KMS-11 (cell line): ENCODE measurements at regions not wholly inside any gene's neighbourhood (a gene's known extent, or its start where the extent isn't known, plus 50 kb on each side); places are given as distances from the start of the nearest gene placed in this dataset.

Source experiments
- H2AFZ ChIP-seq: fragments of 200-600 bp; sonication (generic); 2 replicates; pipeline ENCODE4 v1.6.1; 2016; ENCODE audit warnings: antibody characterized with exemption, mixed run types, low read depth
- H3K27ac ChIP-seq: fragments of 200-600 bp; sonication (generic); 2 replicates; pipeline ENCODE4 v1.6.1; 2016; ENCODE audit warnings: mild to moderate bottlenecking, mixed run types
- H3K27me3 ChIP-seq: fragments of 200-600 bp; sonication (generic); 2 replicates; pipeline ENCODE4 v1.6.1; 2017; ENCODE audit warnings: mild to moderate bottlenecking, low read depth, mixed run types, moderate library complexity; ENCODE audit not compliant: insufficient read depth
- H3K36me3 ChIP-seq: fragments of 200-600 bp; sonication (generic); 2 replicates; pipeline ENCODE4 v1.6.1; 2017; ENCODE audit warnings: mild to moderate bottlenecking, mixed run types; ENCODE audit not compliant: insufficient read depth
- H3K4me1 ChIP-seq: fragments of 200-600 bp; sonication (generic); 2 replicates; pipeline ENCODE4 v1.6.1; 2016; ENCODE audit warnings: mild to moderate bottlenecking, low read depth, mixed run types; ENCODE audit not compliant: poor library complexity, severe bottlenecking
- H3K4me2 ChIP-seq: fragments of 200-600 bp; sonication (generic); 2 replicates; pipeline ENCODE4 v1.7.0; 2016; ENCODE audit warnings: mild to moderate bottlenecking, mixed run types
- H3K4me3 ChIP-seq: fragments of 200-600 bp; sonication (generic); IDR thresholded peaks from 2 replicates; pipeline ENCODE4 v1.6.1; 2017; ENCODE audit warnings: low read depth, low read length, mixed read lengths; ENCODE audit not compliant: insufficient read depth
- H3K79me2 ChIP-seq: fragments of 200-600 bp; sonication (generic); 2 replicates; pipeline ENCODE4 v1.6.1; 2016; ENCODE audit warnings: low read depth, mixed run types; ENCODE audit not compliant: insufficient read depth
- H3K9ac ChIP-seq: fragments of 200-600 bp; sonication (generic); 2 replicates; pipeline ENCODE4 v1.6.1; 2016; ENCODE audit warnings: mild to moderate bottlenecking, mixed run types
- H4K20me1 ChIP-seq: fragments of 200-600 bp; sonication (generic); 2 replicates; pipeline ENCODE4 v1.6.1; 2016; ENCODE audit warnings: mild to moderate bottlenecking, mixed run types; ENCODE audit not compliant: insufficient read depth
- TF ChIP-seq, protein P1 (sequence below): fragments of 200-600 bp; sonication (generic); conservative IDR thresholded peaks from 2 replicates; pipeline ENCODE4 v1.6.1; 2017; ENCODE audit warnings: low read depth, mild to moderate bottlenecking, antibody characterized with exemption, low read length, moderate library complexity, mixed read lengths

DNA sequence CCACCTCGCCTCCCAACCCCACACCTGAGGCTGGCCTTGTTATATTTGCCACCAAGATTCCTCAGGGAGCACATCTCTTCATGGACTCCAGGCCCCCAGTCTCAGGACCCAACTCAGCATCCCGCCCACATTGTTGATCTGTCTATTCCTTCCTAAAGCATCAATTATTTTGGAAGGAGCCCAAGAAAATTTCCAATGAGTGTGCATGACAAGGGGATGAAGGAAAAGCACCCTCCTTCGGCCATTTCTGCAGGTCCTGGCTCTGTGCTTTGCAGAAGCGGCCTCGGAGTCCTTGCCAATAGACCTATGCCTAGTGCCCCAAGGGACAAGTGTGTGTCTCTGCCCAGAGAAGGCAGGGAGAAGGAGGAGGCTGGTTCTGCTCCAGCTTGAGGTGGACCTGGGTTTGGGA is 273.2 kb downstream of the GADD45G start:
- TF ChIP-seq, protein P1, sequence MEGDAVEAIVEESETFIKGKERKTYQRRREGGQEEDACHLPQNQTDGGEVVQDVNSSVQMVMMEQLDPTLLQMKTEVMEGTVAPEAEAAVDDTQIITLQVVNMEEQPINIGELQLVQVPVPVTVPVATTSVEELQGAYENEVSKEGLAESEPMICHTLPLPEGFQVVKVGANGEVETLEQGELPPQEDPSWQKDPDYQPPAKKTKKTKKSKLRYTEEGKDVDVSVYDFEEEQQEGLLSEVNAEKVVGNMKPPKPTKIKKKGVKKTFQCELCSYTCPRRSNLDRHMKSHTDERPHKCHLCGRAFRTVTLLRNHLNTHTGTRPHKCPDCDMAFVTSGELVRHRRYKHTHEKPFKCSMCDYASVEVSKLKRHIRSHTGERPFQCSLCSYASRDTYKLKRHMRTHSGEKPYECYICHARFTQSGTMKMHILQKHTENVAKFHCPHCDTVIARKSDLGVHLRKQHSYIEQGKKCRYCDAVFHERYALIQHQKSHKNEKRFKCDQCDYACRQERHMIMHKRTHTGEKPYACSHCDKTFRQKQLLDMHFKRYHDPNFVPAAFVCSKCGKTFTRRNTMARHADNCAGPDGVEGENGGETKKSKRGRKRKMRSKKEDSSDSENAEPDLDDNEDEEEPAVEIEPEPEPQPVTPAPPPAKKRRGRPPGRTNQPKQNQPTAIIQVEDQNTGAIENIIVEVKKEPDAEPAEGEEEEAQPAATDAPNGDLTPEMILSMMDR, result no peak
- Histone ChIP-seq H3K9ac (no peak overlapping the region), H3K36me3 (no peaks in the 10 kb centered on the region), H3K4me2 (no peak overlapping the region), H3K27me3 (no peaks in the 10 kb centered on the region), H3K4me1 (no peaks in the 10 kb centered on the region), H3K27ac (no peak overlapping the region), H2AFZ (no peak overlapping the region), H3K4me3 (no peak overlapping the region), H4K20me1 (no peaks in the 10 kb centered on the region), H3K79me2 (no peaks in the 10 kb centered on the region)

DNA sequence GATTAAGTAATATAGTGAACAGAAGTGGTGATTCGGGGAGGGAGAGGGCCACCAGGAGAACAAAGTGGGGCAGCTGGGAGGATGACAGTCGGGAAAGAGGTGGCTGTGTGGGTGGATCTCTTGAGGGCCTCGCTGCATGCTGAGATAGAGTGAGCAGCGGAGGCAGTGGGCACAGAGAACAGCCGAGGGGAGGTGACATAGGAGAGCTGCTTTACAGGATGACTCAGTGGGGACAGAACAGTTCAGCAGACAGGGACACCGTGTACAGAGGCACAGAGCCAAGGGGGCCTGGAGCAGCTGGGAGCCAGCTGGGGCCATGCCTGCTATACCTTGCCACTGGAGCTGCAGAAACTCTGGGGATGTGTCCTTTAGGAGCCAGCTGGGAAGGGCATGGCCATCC is 273.9 kb downstream of the GADD45G start:
- TF ChIP-seq, protein P1, result no peak
- H4K20me1 ChIP-seq, result no peaks in the 10 kb centered on the region
- H3K27ac ChIP-seq, result no peak overlapping the region
- no peaks in the 10 kb centered on the region for H3K36me3 ChIP-seq
- no peak overlapping the region for H3K4me2 ChIP-seq
- H3K9ac ChIP-seq, result no peak overlapping the region
- no peaks in the 10 kb centered on the region for H3K4me1 ChIP-seq
- no peaks in the 10 kb centered on the region for H3K79me2 ChIP-seq
- H3K4me3 ChIP-seq, result no peak overlapping the region
- no peak overlapping the region for H2AFZ ChIP-seq
- H3K27me3 ChIP-seq, result no peaks in the 10 kb centered on the region

DNA sequence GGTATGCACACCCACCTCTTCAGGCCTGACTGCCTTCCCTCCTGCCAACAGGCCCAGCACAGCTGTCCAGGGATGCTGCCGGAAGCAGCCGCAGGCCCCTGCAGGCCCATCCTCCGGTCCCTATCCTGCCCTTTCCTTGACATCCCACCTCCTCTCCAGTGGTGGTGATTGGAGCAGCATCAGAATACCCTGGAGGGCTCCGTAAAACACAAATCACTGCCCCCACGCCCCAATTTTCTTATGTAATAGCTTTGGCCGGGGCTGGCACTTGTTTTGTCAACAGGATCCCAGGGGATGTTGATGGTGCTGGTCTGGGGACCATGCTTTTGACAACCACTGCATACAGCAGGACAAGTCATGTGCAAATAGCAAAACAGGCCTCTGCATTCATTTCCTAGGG is 274.5 kb downstream of the GADD45G start:
- Histone ChIP-seq H4K20me1 (no peaks in the 10 kb centered on the region), H3K27ac (no peak overlapping the region), H3K4me2 (no peak overlapping the region), H3K4me3 (no peak overlapping the region), H3K36me3 (no peaks in the 10 kb centered on the region), H2AFZ (no peak overlapping the region), H3K79me2 (no peaks in the 10 kb centered on the region), H3K27me3 (no peaks in the 10 kb centered on the region), H3K9ac (no peak overlapping the region), H3K4me1 (no peaks in the 10 kb centered on the region)
- TF ChIP-seq, protein P1, result no peak

DNA sequence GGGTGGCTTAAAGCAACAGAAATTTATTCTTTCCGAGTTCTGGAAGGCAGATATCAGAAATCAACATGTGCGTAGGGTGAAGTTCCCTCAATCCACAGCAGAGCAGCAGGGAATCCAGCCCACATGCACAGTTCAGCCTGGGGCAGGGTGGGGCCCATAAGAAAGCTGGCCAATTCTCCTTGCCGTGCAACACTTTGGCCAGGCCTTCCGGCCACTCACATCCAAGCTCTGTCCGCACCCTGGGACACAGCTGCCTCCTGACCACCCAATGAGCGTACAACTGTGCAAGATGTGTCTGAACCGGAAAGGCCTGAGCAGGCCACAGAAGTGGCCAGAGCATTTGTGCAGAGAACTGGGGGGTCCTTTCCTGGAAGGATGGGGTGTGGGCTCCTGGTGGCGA is 274.9 kb downstream of the GADD45G start:
- no peak overlapping the region for H3K4me2 ChIP-seq

More for the DNA sequence above, 274.9 kb downstream of the GADD45G start:
- Histone ChIP-seq H3K36me3 (no peaks in the 10 kb centered on the region), H4K20me1 (no peaks in the 10 kb centered on the region), H3K9ac (no peak overlapping the region), H3K27me3 (no peaks in the 10 kb centered on the region), H3K79me2 (no peaks in the 10 kb centered on the region), H3K27ac (no peak overlapping the region), H3K4me1 (no peaks in the 10 kb centered on the region), H2AFZ (no peak overlapping the region), H3K4me3 (no peak overlapping the region)
- TF ChIP-seq, protein P1, result no peak
